Loucy (cell line): ENCODE measurements at regions not wholly inside any gene's neighbourhood (a gene's known extent, or its start where the extent isn't known, plus 50 kb on each side); places are given as distances from the start of the nearest gene placed in this dataset.

Source experiments
- EZH2phosphoT487 ChIP-seq: fragments of 200-600 bp; IDR thresholded peaks from 2 replicates; pipeline ENCODE4 v1.6.1; 2018; ENCODE audit warnings: antibody characterized with exemption, mild to moderate bottlenecking, moderate library complexity, borderline replicate concordance
- TF ChIP-seq, protein P1 (sequence below): fragments of 200-600 bp; sonication (generic); conservative IDR thresholded peaks from 2 replicates; pipeline ENCODE4 v1.5.1; 2014; ENCODE audit warnings: mild to moderate bottlenecking, antibody characterized with exemption, low read length

DNA sequence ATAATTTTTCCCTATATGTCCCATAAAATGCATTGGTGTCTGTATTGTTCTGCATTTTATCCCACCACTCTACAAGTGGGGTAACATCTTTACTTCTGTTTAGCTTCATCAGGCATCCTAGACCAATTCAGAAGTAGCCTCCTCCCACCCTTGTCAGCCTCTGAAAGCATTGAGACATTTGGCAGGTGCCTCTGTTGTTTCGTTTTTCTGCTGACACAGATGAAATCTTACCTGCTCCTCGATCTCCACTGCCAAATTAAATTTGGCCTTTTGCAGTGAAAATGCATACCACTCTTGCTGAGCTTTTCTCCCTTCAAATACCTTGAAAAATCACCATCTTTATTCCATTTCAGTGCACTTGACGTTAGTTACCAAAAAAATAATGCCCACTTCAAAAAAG lies 83.5 kb upstream of the STARD13 start:
- TF ChIP-seq, protein P1, sequence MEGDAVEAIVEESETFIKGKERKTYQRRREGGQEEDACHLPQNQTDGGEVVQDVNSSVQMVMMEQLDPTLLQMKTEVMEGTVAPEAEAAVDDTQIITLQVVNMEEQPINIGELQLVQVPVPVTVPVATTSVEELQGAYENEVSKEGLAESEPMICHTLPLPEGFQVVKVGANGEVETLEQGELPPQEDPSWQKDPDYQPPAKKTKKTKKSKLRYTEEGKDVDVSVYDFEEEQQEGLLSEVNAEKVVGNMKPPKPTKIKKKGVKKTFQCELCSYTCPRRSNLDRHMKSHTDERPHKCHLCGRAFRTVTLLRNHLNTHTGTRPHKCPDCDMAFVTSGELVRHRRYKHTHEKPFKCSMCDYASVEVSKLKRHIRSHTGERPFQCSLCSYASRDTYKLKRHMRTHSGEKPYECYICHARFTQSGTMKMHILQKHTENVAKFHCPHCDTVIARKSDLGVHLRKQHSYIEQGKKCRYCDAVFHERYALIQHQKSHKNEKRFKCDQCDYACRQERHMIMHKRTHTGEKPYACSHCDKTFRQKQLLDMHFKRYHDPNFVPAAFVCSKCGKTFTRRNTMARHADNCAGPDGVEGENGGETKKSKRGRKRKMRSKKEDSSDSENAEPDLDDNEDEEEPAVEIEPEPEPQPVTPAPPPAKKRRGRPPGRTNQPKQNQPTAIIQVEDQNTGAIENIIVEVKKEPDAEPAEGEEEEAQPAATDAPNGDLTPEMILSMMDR = no peak
- TF ChIP-seq EZH2phosphoT487 = no peak
